ENCODE measurements at regions not wholly inside any gene's neighbourhood (a gene's known extent, or its start where the extent isn't known, plus 50 kb on each side); places are given as distances from the start of the nearest gene placed in this dataset.

GRCh38 chr1:87963556-87963955 lies 634.9 kb downstream of the LMO4 start:
- DNase-seq (ENCODE audit: extremely low spot score), result no peak
- CTCF ChIA-PET, result interaction anchor here (1.0 kb wide), 2 partner anchors 10 to 73 kb away, joined by 3 read pairs; no protein-coding TSS in a partner anchor
- TF ChIP-seq CTCF (IDR thresholded peaks at IDR 0.05; ENCODE audit: control extremely low read depth, extremely low read depth, low read depth, missing control alignments), result no peak
- POLR2A ChIA-PET, result no interaction called here

GRCh38 chr1:87965193-87965592 lies 636.5 kb downstream of the LMO4 start:
- TF ChIP-seq CTCF (IDR thresholded peaks at IDR 0.05; ENCODE audit: control extremely low read depth, extremely low read depth, low read depth, missing control alignments), result no peak
- CTCF ChIA-PET, result interaction anchor here (1.7 to 6.0 kb wide), 2 partner anchors 11 to 24 kb away, joined by 4 to 37 read pairs; no protein-coding TSS in a partner anchor

GRCh38 chr1:87968197-87968955 lies 639.7 kb downstream of the LMO4 start:
- TF ChIP-seq CTCF (IDR thresholded peaks at IDR 0.05; ENCODE audit: control extremely low read depth, extremely low read depth, low read depth, missing control alignments), result no peak
- CTCF ChIA-PET, result interaction anchor here (0.9 to 6.0 kb wide), 2 partner anchors 15 to 20 kb away, joined by 3 to 37 read pairs; no protein-coding TSS in a partner anchor
- POLR2A ChIA-PET, result no interaction called here

More at GRCh38 chr1:87965193-87965592, 636.5 kb downstream of the LMO4 start:
- no peak for DNase-seq (ENCODE audit: extremely low spot score)
- POLR2A ChIA-PET, result no interaction called here

GRCh38 chr1:87969040-87969439 lies 640.4 kb downstream of the LMO4 start:
- DNase-seq (ENCODE audit: extremely low spot score), result no peak
- no peak for TF ChIP-seq CTCF (IDR thresholded peaks at IDR 0.05; ENCODE audit: control extremely low read depth, extremely low read depth, low read depth, missing control alignments)
- ChIA-PET CTCF (interaction anchor here (0.9 to 6.0 kb wide), 2 partner anchors 15 to 19 kb away, joined by 3 to 37 read pairs; no protein-coding TSS in a partner anchor), POLR2A (no interaction called here)

More at GRCh38 chr1:87968197-87968955, 639.7 kb downstream of the LMO4 start:
- no peak for DNase-seq (ENCODE audit: extremely low spot score)

GRCh38 chr1:87972811-87973210 lies 644.1 kb downstream of the LMO4 start:
- POLR2A ChIA-PET, result no interaction called here
- CTCF ChIA-PET, result interaction anchor here (1.7 to 2.0 kb wide), 2 partner anchors 9 to 18 kb away, joined by 5 to 7 read pairs; no protein-coding TSS in a partner anchor
- no peak for TF ChIP-seq CTCF (IDR thresholded peaks at IDR 0.05; ENCODE audit: control extremely low read depth, extremely low read depth, low read depth, missing control alignments)
- no peak for DNase-seq (ENCODE audit: extremely low spot score)

- ChIA-PET POLR2A (no interaction called here), CTCF (interaction anchor here (1.7 to 2.0 kb wide), 2 partner anchors 8 to 20 kb away, joined by 5 to 7 read pairs; no protein-coding TSS in a partner anchor)
- no peak for DNase-seq (ENCODE audit: extremely low spot score)
- no peak for TF ChIP-seq CTCF (IDR thresholded peaks at IDR 0.05; ENCODE audit: control extremely low read depth, extremely low read depth, low read depth, missing control alignments)
These were observed 645.2 kb downstream of the LMO4 start for GRCh38 chr1:87973896-87974295.

All from GM10248 (cell line).